Astrocyte (in vitro differentiated cells and primary cell): ENCODE measurements at regions not wholly inside any gene's neighbourhood (a gene's known extent, or its start where the extent isn't known, plus 50 kb on each side); places are given as distances from the start of the nearest gene placed in this dataset.
"Not testable (repeated sequence)": the region's sequence is repeated elsewhere in the genome, so short reads cannot be mapped to it uniquely, and the experiment has no call there.

Experiments
- DNase-seq: peaks from one replicate; pipeline ENCODE4 v3.0.0-alpha.2; 2010; ENCODE audit warnings: low read depth
- FAIRE-seq: peaks from 2 replicates; lab custom pipeline; 2011; peaks lifted over from hg19 to GRCh38; lab: Jason Lieb, UNC
- H2AFZ ChIP-seq: 2 replicates; pipeline ENCODE4 v1.6.0; 2012; ENCODE audit warnings: low read depth, low read length, inconsistent platforms
- H3K27ac ChIP-seq: 2 replicates; pipeline ENCODE4 v1.5.1; 2011; ENCODE audit warnings: low read depth, low read length, inconsistent platforms
- H3K27me3 ChIP-seq: 2 replicates; pipeline ENCODE4 v1.6.0; 2011; ENCODE audit warnings: low read length, inconsistent platforms; ENCODE audit not compliant: insufficient read depth
- H3K36me3 ChIP-seq: 2 replicates; pipeline ENCODE4 v1.5.1; 2011; ENCODE audit warnings: low read length, inconsistent platforms; ENCODE audit not compliant: insufficient read depth
- H3K4me1 ChIP-seq: 2 replicates; pipeline ENCODE4 v1.5.1; 2011; ENCODE audit warnings: low read length, inconsistent platforms; ENCODE audit not compliant: insufficient read depth
- H3K4me2 ChIP-seq: 2 replicates; pipeline ENCODE4 v1.6.0; 2012; ENCODE audit warnings: low read length, inconsistent platforms
- H3K4me3 ChIP-seq: 2 replicates; pipeline ENCODE4 v1.5.1; 2011; ENCODE audit warnings: low read depth, mild to moderate bottlenecking, low read length, inconsistent platforms; ENCODE audit not compliant: insufficient read depth
- H3K79me2 ChIP-seq: 2 replicates; pipeline ENCODE4 v1.6.0; 2012; ENCODE audit warnings: mild to moderate bottlenecking, low read length, inconsistent platforms; ENCODE audit not compliant: insufficient read depth
- H3K9ac ChIP-seq: 2 replicates; pipeline ENCODE4 v1.6.0; 2012; ENCODE audit warnings: mild to moderate bottlenecking, low read length, inconsistent platforms
- H3K9me3 ChIP-seq: 2 replicates; pipeline ENCODE4 v1.5.1; 2012; ENCODE audit warnings: low read depth, mild to moderate bottlenecking, low read length, inconsistent platforms; ENCODE audit not compliant: insufficient read depth
- H4K20me1 ChIP-seq: 2 replicates; pipeline ENCODE4 v1.6.0; 2012; ENCODE audit warnings: low read length, inconsistent platforms; ENCODE audit not compliant: insufficient read depth
- H3K27ac Mint-ChIP-seq: one replicate; pipeline ENCODE4 v1.8.0; 2021; ENCODE audit warnings: mild to moderate bottlenecking, mixed read lengths; ENCODE audit not compliant: unreplicated experiment
- H3K27me3 Mint-ChIP-seq: one replicate; pipeline ENCODE4 v1.8.0; 2021; ENCODE audit warnings: low read depth, mixed read lengths; ENCODE audit not compliant: unreplicated experiment
- H3K36me3 Mint-ChIP-seq: one replicate; pipeline ENCODE4 v1.8.0; 2021; ENCODE audit warnings: low read depth, mixed read lengths; ENCODE audit not compliant: unreplicated experiment
- H3K4me1 Mint-ChIP-seq: one replicate; pipeline ENCODE4 v1.8.0; 2021; ENCODE audit warnings: low read depth, mixed read lengths; ENCODE audit not compliant: unreplicated experiment
- H3K4me3 Mint-ChIP-seq: one replicate; pipeline ENCODE4 v1.8.0; 2021; ENCODE audit warnings: mild to moderate bottlenecking, moderate library complexity, mixed read lengths; ENCODE audit not compliant: unreplicated experiment
- H3K9me3 Mint-ChIP-seq: one replicate; pipeline ENCODE4 v1.8.0; 2021; ENCODE audit warnings: mild to moderate bottlenecking, mixed read lengths; ENCODE audit not compliant: unreplicated experiment
- EZH2 ChIP-seq: IDR thresholded peaks from 2 replicates; pipeline ENCODE4 v1.6.1; 2012; ENCODE audit warnings: mild to moderate bottlenecking, low read length, inconsistent platforms; ENCODE audit not compliant: insufficient read depth
- TF ChIP-seq, protein P1 (sequence below): IDR thresholded peaks from 2 replicates; pipeline ENCODE4 v1.5.1; 2011; ENCODE audit warnings: low read depth, mild to moderate bottlenecking, inconsistent platforms, low read length, moderate library complexity; ENCODE audit not compliant: insufficient read depth

DNA sequence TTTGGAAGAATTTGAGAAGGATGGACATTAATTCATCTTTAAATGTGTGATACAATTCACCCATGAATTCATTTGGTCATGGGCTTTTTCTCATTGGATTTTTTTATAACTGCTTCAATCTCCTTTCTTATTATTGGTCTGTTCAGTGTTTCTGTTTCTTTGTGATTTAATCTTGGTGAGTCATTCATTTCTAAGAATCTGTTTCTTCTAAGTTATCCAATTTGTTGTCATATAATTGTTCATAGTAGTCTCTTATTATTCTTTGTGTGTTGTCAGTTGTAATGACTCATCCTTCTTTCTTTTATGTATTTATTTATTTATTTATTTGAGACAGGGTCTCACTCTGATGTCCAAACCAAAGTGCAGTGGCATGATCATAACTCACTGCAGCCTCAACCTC lies 146.1 kb upstream of the ZNF267 start:
- H3K27me3 Mint-ChIP-seq = no peaks in the 10 kb centered on the region
- Histone ChIP-seq H3K27ac (no peak overlapping the region), H3K36me3 (no peaks in the 10 kb centered on the region), H3K4me3 (no peak overlapping the region), H3K4me1 (no peaks in the 10 kb centered on the region), H4K20me1 (peaks cover 3% of the 10 kb centered on the region), H2AFZ (no peak overlapping the region), H3K9me3 (no peaks in the 10 kb centered on the region), H3K79me2 (peaks cover 14% of the 10 kb centered on the region), H3K4me2 (no peak overlapping the region), H3K9ac (no peak overlapping the region), H3K27me3 (no peaks in the 10 kb centered on the region)
- no peak overlapping the region for H3K27ac Mint-ChIP-seq
- FAIRE-seq (no peak), DNase-seq (no peak)
- peaks cover 8% of the 10 kb centered on the region for H3K9me3 Mint-ChIP-seq
- peaks cover 42% of the 10 kb centered on the region for H3K36me3 Mint-ChIP-seq
- H3K4me1 Mint-ChIP-seq = no peaks in the 10 kb centered on the region
- H3K4me3 Mint-ChIP-seq = no peak overlapping the region
- no peak for TF ChIP-seq EZH2
- TF ChIP-seq, protein P1, sequence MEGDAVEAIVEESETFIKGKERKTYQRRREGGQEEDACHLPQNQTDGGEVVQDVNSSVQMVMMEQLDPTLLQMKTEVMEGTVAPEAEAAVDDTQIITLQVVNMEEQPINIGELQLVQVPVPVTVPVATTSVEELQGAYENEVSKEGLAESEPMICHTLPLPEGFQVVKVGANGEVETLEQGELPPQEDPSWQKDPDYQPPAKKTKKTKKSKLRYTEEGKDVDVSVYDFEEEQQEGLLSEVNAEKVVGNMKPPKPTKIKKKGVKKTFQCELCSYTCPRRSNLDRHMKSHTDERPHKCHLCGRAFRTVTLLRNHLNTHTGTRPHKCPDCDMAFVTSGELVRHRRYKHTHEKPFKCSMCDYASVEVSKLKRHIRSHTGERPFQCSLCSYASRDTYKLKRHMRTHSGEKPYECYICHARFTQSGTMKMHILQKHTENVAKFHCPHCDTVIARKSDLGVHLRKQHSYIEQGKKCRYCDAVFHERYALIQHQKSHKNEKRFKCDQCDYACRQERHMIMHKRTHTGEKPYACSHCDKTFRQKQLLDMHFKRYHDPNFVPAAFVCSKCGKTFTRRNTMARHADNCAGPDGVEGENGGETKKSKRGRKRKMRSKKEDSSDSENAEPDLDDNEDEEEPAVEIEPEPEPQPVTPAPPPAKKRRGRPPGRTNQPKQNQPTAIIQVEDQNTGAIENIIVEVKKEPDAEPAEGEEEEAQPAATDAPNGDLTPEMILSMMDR = no peak

DNA sequence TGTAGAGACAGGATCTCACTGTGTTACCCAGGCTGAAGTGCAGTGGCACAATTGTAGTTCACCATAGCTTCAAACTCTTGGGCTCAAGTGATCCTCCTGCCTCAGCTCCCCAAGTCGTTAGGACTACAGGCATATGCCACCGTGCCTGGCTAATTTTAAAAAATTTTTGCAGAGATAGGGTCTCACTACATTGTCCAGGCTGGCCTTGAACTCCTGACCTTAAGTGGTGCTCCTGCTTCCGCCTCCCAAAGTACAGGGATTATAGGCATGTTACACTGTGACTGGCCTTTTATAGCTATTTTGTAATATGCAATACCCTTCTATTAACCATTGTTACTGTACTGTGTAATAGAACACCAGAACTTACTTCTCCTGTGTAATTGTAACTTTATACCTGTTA lies 139.3 kb upstream of the ZNF267 start:
- Mint-ChIP-seq H3K4me3 (no peak overlapping the region), H3K36me3 (peaks cover 61% of the 10 kb centered on the region), H3K4me1 (no peaks in the 10 kb centered on the region), H3K27me3 (no peaks in the 10 kb centered on the region), H3K27ac (no peak overlapping the region), H3K9me3 (peaks cover 12% of the 10 kb centered on the region)
- no peak for FAIRE-seq
- Histone ChIP-seq H3K9me3 (no peaks in the 10 kb centered on the region), H3K79me2 (peaks cover 4% of the 10 kb centered on the region), H3K36me3 (peaks cover 2% of the 10 kb centered on the region), H3K4me1 (no peaks in the 10 kb centered on the region), H3K27me3 (no peaks in the 10 kb centered on the region), H4K20me1 (no peaks in the 10 kb centered on the region), H3K4me2 (no peak overlapping the region), H3K4me3 (no peak overlapping the region), H2AFZ (no peak overlapping the region), H3K27ac (no peak overlapping the region), H3K9ac (no peak overlapping the region)
- no peak for TF ChIP-seq EZH2
- TF ChIP-seq, protein P1 = no peak
- DNase-seq = no peak

DNA sequence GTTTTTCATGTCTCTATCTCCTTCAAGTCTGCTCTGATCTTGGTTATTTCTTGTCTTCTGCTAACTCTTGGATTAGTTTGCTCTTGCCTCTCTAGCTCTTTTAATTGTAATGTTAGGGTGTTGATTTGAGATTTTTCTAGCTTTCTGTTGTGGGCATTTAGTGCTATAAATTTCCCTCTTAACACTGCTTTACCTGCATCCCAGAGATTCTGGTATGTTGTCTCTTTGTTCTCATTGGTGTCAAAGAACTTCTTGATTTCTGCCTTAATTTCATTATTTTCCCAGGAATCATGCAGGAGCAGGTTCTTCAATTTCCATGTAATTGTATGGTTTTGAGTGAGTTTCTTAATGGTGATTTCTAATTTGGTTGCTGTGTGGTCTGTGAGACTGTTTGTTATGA lies 128.5 kb upstream of the ZNF267 start:
- DNase-seq, H3K27me3 Mint-ChIP-seq, H4K20me1 ChIP-seq, H3K4me3 Mint-ChIP-seq, H3K9ac ChIP-seq, H3K4me3 ChIP-seq, H2AFZ ChIP-seq, H3K27me3 ChIP-seq, FAIRE-seq, H3K27ac Mint-ChIP-seq, H3K4me1 Mint-ChIP-seq, H3K27ac ChIP-seq, H3K36me3 ChIP-seq, H3K4me1 ChIP-seq, H3K4me2 ChIP-seq: not testable (repeated sequence)
- Mint-ChIP-seq H3K36me3 (peaks cover 74% of the 10 kb centered on the region), H3K9me3 (peaks cover 73% of the 10 kb centered on the region)
- peaks cover 20% of the 10 kb centered on the region for H3K79me2 ChIP-seq
- peaks cover 19% of the 10 kb centered on the region for H3K9me3 ChIP-seq
